HG03135 (cell line): ENCODE measurements at regions not wholly inside any gene's neighbourhood (a gene's known extent, or its start where the extent isn't known, plus 50 kb on each side); places are given as distances from the start of the nearest gene placed in this dataset.
"Not testable (repeated sequence)": the region's sequence is repeated elsewhere in the genome, so short reads cannot be mapped to it uniquely, and the experiment has no call there.

Experiments
- ATAC-seq: cut with Tn5 transposase; IDR thresholded peaks from one replicate; pipeline ENCODE4 v1.9.1; 2021; ENCODE audit warnings: mild to moderate bottlenecking, moderate library complexity; ENCODE audit not compliant: unreplicated experiment

DNA sequence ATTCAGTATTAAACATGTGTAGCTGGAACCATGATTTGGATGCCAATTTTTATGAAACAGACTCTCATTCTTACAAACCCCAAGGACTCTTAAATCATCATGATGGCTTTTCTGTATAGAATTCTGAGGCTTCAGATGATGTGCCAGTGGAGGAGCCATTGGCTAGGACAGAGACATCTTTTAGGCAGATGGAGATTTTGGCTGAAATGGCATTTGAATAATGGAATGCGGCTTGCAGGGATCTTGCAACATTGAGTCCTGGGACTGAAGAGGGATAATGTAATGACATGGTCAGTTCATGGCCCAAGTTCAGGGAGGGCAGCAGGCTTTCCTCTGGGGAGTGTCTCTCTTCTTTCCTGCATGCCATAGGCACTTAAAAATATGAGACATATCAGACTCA lies 172.4 kb downstream of the ABCA8 start:
- ATAC-seq, result no peak

DNA sequence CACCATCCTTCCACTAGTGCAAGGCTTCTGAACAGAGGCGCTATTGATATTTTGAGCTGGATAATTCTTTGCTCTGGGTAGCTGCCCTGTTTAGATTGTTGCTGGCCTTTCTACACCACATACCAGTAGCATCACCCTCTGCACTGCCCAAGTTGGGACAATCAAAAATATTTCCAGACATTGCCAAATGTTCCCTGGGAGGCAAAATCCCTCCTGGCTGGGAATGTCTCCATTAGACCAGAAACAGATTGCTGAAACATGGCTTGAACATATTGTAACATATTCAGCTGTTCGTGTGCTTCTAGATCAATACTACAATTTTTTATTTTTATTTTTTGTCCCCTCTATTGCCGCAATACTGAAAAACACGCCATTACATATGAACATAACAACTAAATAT lies 174.6 kb downstream of the ABCA8 start:
- ATAC-seq, result no peak

DNA sequence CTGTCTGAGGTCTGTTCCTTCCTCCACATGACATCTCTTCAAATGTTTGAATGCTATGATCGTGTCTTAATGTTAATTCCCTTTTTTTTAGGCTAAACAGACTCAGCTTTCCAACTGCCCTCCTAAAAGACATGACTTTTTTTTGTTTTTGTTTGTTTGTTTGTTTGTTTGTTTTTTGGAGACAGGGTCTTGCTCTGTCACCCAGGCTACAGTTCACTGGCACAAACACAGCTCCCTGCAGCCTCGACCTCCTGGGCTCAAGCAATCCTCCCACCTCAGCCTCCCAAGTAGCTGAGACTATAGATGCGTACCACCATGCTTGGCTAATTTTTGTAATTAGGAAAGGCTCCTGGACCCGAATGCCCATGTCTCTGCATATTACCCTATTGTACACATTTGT lies 176.5 kb downstream of the ABCA8 start:
- no peak for ATAC-seq

DNA sequence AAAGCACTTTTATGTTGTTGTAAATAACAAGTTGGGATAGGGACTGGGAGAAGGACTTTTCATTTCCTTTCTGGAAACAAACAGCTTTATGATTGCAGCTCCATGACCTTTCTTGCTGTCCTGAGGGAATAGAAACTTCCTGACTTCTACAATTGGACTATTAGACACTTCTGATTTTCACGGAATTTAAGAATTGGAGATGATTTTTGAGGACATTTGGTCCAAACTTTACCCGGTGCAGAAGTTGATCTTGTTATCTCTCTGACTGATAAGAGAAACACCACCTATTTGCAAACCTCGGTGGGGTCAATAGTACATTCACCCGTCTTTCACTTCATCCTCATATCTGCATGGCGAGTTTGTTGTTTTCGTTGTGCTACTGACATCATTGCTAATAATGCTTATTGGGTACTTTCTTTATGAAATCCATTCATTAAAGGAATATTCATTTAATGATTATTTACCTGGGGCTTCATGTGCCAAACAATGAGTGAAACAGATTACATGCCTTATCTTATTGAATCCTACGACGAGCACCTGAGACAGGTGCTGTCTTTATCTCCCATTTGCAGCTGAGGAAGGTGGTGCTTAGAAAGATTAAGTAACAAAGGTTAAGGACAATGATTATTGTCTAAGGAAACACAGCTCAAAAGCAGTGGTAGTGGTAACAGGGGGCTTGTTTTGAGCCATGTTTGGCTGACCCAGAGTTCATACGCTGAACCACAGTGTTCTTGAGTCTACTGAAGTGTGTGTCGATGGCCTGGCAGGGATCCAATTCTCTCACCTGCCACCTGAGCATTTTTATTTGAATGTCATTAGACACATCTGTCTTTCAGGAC lies 176.9 kb upstream of the FAM20A start:
- ATAC-seq, result no peak

DNA sequence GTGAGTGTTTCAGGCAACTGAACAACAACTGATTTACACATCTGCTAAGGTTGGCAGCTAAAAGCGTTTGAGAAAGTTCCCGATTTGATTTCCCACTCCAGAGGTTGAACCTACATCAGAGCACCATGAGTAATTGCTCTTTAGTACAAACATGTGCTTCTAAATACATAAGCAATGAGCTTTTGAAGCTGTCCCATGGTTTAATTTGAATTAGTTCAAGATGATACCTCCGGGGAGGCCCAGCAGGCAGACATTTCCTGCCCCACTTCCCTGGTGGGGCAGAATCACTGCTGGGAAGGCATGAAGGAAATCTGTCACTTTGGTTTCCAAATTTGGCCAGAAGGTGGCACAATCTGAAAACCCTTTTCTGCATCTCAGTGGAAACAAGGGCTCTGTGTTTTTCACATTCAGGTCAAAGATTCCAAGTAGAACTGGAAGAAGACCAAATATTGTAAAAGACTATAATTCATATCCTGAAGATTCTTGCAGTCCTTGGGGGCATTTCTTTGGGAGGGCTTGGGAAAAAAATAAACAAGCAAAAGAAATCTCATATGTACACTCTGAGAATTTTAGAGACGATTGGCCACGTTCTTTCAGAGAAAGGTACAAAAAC lies 176.2 kb upstream of the FAM20A start:
- ATAC-seq, result no peak

DNA sequence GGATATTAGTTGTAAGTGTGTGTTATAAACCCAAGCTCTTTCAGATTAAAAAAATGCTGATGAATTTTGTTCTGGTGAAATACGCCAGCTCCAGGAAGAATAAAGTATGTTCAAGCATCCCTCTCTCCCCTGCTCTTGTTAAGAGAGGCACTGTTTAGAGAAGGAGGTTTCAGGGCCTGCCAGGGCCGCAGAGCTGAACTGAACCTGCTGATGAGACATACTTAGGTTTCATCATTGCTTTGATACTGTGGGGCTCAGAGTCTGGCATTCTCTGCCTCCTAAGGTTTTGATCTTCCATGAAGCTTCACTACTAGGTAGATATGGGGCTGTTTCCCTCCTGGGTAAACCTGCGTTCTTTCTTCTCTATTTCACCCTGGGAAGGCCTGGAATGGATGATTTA lies 175.3 kb upstream of the FAM20A start:
- ATAC-seq, result no peak

DNA sequence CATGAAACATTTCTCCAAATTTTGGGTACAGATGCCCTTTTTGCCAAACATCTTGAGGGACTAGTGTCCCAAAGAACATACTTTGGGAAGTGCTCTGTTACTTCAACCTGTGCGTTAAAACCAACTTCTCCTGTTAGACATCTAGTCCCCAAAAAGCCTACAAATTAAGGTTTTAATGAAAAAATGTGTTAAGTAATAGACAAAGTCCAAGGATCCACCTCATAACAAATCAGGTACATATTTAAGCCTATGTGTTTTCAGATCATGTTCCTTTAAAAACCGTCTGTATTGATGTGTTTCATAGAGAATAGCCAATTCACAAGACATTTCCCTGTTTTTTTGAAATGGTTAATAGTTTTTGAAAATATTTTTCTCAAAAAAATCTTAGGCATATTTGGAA lies 174.8 kb upstream of the FAM20A start:
- ATAC-seq, result no peak

DNA sequence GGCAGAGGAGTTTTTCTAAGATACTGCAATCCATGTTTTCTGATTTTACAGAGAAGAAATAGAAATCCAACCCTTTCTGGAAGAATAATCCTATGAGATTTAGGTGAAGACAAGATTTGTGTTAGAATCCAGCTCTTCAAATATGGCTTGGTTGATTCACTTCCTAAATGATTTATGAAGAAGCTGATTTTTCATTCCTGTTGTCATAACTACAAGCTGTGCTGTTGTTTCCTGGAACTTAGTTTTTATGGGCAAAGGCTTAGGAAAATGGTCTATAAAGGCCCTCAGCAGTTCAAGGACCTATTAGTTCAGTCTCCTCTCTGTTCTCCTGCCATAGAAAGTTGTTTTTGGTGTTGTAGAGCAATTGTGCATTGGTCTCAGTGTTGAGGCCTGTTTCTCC lies 174.2 kb upstream of the FAM20A start:
- no peak for ATAC-seq

DNA sequence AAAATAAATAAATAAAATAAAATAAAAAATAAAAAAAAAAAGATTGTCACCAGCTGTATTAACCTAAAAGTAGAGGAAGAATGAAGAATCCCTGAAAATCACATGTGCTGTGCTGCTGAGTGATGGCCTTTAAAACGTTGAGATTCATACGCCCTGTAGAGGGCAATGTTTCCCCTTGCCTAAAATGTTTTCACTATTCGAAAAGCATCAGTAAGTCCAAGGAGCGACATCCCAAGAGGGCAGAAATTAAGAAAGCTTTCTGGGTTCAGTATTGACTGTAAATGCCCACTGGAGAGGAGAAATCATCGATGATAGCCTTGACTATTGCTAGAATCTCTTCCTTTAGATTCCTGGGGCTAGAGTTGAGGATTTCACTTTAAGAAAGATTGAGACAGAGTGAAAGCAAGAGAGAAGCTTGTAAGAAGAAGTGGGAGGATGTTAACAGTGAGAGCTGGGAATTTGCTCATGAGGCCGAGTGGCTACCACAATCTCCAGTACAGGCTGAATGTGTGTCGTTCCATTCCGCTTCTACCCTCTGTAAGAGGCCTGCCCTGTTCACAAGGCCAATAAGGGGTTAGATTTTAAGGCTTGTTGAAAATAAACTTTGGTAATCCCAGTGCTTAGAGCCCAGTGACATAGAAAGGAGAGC lies 170.8 kb upstream of the FAM20A start:
- ATAC-seq, result peak; percentile 68

DNA sequence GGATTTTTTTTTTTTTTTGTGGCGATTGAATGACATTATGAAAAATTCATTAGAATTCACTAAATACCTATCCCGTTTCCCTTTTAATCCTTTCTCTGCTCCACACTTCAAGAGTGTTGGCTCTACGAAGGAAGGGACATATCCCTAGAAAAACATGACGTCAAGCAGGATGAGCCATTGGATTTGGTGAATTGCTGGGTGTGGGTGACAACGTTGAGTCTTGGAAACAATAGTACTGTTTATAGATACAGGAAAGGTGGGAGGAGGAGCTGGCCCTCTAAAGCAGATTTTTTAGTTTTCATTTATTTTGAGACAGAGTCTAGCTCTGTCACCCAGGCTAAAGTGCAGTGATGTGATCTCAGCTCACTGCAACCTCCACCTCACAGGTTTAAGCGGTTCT lies 167.6 kb upstream of the FAM20A start:
- ATAC-seq, result no peak

DNA sequence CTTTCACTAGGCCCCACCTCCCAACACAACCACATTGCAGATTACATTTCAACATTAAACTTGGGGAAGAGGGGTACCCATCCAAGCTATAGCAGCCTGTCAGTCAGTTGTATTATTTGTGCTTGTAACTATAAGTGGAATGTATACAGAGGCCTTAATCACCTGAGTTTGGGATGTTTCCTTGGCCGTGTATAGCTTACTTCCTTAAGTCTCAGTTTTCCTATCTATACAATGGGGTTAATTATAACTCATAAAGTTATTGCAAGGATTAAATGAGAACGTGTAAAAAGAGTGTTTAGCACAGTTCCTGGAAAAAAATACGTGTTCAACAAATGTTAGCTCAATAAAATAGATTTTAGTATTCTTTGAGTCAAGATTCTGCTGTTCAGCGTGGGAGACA lies 165.5 kb upstream of the FAM20A start:
- no peak for ATAC-seq

DNA sequence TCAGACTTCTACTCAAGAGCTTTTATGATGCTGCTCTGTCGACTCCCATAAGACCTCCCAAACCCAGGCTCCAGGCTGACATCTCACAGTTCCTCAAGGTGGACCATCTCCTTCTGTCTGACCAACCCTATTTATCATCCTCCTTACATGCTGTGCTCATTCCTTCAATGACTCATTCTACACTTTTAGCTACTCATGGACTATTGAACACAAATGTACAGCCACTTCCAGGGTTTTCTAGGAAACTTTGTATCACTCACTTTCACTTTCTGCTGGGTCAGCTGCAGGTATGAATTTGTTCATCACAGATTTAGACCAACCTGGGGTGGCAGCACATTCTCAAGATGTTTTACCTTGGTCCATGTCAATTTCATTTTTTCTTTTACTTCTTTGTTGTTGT lies 162.4 kb upstream of the FAM20A start:
- no peak for ATAC-seq

DNA sequence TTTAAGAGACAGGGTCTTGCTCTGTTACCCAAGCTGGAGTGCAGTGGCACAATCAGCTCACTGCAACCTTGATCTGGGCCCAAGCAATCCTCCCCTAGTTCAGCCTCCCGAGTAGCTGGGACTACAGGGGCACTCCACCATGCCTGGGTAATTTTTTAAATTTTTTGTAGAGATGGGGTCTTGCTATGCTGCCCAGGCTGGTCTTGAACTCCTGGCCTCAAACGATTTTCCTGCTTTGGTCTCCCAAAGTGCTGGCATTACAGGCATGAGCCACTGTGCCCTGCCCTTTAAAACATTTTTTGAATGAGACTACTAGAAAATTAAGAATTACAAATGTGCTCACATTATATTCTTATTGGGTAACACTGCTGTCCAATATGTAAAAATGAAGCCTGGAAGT lies 161.7 kb upstream of the FAM20A start:
- no peak for ATAC-seq

DNA sequence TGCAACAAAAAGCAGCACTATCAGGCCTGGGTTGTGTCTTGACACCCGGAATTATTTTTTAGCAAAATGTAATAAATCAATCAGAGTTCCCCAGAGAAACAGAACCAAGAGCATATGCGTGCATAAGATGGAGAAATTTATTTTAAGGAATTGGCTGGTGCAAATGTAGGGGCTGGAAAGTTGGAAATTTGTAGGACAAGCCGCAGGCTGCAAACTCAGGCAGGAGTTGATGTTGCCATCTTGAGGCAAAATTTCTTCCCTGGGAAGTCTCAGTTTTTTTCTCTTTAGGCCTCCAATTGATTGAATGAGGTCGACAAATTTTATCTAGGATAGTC lies 158.9 kb upstream of the FAM20A start:
- no peak for ATAC-seq

DNA sequence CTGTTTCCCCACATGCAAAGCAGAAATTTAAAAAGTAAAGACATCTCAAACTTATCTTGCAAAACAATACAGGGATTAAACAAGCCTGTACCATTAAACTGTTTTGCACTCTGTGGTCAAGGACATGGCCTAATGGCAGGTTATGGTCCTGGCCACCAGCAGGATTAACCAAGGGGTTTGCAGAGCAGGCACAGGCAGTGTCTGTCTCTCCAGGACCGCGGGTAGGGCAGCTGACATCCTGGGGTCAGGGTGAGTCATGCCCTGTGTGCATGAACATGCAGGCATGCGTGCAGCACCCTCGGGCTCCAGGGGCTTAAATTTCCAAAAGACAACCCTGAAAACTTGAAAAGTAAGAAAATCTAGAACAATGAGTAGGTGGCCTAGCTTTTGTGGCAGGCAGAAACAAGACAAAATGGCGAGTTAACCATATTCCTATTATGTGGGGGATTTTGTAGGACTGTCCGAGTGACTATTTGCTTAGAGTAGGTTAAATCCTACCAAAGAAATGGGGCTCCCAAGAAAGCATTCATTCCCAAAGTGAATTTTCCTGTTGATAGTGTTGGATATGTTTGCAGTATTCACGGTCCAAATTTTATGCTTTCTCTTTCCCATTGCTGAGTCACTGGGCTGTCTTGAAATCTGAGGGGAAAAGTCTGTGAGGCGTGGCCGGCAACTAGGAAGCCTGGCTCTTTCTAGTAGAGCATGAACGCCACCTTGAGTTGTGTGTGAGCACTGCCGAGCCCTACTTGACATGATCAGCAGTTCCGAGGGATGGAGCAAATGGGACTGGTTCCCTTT lies 158.4 kb upstream of the FAM20A start:
- peak; percentile 87 for ATAC-seq

DNA sequence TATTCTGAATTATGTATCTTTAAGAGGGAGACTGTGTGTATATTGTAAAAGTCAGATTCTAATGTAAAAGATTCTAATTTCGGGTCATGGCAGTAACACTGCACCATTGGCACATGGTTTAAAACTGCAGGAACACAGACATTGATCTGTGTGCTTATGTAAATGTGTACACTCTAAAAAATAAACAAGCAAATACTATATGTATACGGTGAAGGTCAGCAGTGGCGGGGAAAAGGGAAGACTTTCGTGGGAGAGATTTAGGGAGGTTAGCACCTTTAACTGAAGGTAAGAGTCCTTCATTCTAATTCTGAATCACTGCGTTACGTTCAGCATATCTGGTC lies 157.8 kb upstream of the FAM20A start:
- no peak for ATAC-seq

DNA sequence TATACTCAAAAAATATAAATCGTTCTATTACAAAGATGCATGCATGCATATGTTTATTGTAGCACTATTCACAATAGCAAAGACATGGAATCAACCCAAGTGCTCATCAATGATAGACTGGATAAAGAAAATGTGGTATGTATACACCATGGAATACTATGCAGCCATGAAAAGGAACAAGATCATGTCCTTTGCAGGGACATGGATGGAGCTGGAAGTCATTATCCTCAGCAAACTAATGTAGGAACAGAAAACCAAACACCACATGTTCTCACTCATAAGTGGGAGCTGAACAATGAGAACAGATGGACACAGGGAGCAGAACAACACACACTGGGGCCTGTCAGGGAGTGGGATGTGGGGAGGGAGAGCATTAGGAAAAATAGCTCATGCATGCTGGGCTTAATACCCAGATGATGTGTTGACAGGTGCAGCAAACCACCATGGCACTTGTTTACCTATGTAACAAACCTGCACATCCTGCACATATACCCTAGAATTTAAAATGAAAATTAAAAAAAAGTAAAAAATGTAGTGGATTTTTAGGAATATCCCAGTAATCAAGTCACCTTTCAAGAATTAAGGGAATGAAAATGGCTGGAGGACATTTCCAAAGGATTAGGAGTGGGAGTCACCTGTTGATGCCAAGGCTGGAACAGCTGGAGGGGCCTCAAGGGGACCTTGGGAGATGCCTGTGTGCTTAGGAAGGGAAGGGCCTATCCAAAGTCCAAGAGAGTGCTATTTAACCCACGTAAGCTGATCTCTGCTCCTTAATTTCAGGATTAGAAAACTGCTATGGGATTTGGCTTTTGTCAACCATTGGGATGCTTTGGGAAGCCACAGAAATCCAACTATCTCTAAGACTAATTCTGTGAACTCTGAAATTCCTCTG lies 156.9 kb upstream of the FAM20A start:
- ATAC-seq, result not testable (repeated sequence)

DNA sequence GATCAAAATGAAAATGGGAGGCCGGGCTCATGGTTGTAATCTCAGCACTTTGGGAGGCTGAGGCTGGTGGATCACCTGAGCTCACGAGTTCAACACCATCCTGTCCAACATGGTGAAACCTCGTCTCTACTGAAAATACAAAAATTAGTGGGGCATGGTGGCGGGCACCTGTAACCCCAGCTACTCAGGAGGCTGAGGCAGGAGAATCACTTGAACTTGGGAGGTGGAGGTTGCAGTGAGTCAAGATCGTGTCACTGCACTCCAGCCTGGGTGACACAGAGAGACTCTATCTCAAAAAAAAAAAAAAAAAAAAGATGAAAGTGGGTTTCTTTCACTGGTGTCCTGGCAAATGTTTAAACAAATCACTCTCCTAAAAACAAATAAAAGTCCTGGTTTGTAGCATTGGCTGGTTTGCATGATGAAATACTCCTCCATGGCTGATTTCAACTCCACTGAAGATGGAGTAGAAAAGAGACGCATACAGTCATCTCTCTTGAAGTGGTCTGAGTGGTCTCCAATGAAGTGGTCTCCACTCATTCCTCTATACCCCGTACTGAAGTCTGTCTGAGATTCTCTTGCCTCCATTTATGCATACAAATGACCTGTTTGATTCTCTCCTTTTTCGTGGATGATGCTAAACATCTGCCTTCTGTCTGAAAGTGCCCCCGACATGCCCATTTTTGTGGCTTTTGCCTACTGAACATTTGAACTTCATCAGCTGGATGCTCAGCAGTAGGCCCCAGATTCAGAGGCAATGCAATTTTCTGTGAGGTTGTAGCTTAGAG lies 153.0 kb upstream of the FAM20A start:
- ATAC-seq, result no peak

DNA sequence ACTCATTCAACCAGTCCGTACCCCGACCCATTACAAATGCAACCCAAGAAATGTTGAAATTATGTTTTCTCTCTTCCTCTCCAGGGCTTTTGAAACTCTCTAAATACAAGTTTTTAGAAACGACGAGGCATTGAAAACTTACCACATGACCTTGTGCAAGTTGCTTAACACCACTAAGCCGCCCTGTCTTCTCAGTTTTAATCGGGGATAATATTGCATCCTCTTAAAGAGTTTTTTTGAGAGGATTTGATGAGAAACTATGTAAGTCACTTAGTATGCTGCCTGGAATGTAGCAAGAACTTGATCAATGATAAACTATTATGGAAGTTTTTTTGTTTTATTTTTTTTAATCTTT lies 149.0 kb upstream of the FAM20A start:
- no peak for ATAC-seq
